Brain microvascular endothelial cell (primary cell): ENCODE measurements at regions not wholly inside any gene's neighbourhood (a gene's known extent, or its start where the extent isn't known, plus 50 kb on each side); places are given as distances from the start of the nearest gene placed in this dataset.

ENCODE experiments used
- DNase-seq: peaks from one replicate; pipeline ENCODE4 v3.0.0-alpha.2; 2020
- H3K27ac ChIP-seq: fragments of 250-450 bp; sonication (Bioruptor Pico); 2 replicates; pipeline ENCODE4 v1.5.1; 2020; ENCODE audit warnings: mild to moderate bottlenecking, moderate library complexity
- H3K27me3 ChIP-seq: fragments of 250-450 bp; sonication (Bioruptor Pico); replicated peaks from 2 replicates; pipeline ENCODE4 v1.5.1; 2020; ENCODE audit warnings: mild to moderate bottlenecking
- H3K36me3 ChIP-seq: fragments of 250-450 bp; sonication (Bioruptor Pico); replicated peaks from 2 replicates; pipeline ENCODE4 v1.5.1; 2020; ENCODE audit warnings: mild to moderate bottlenecking
- H3K4me3 ChIP-seq: 2 replicates; pipeline ENCODE4 v1.5.1; 2011; ENCODE audit warnings: low read depth, mild to moderate bottlenecking, control low read depth, low read length, moderate library complexity
- in situ Hi-C: cut with HindIII; loops from 2 replicates; pipeline ENCODE4 v1.10.0; 2017; ENCODE audit warnings: low sequenced_read_pairs, low pct_ligation_motif_present
- TF ChIP-seq, protein P1 (sequence below): IDR thresholded peaks from 2 replicates; pipeline ENCODE4 v1.5.1; 2011; ENCODE audit warnings: low read depth, mild to moderate bottlenecking, moderate library complexity, low read length, control low read depth, inconsistent platforms; ENCODE audit errors: missing control alignments

DNA sequence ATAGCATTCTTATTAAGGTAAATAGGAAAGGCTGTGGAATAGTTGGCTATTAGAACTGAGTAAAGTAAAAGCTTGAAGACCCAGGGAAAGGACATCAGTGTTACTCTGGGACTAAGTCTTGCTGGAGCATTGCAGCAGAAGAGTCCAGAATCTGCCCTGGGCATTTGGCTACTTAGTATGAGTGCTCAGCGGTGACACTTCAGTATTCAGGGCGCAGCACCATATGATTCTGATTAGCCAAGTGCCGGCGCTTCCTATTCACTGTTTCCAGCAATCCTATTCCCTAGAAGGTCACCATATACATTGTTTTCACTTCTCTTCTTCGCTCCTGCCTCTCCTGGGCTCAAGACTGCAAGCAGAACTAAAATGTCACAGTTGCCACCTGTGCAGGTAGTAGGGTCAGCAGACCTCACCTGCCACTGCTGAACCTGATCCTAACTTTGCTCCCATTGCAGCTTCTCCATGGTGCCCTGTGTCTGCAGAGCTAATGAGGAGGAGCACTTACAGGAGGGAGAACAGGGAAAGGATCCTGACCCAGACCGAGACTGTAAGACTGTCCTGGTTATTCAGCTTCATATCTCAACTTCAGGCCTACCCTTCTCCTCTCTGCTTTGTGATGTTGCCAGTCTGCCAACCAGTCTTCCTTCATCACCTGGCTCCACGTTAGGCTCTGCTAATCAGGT lies 313.6 kb upstream of the PIK3R1 start:
- no peak overlapping the region for H3K4me3 ChIP-seq
- no peaks in the 10 kb centered on the region for H3K36me3 ChIP-seq
- no peaks in the 10 kb centered on the region for H3K27me3 ChIP-seq
- TF ChIP-seq, protein P1, sequence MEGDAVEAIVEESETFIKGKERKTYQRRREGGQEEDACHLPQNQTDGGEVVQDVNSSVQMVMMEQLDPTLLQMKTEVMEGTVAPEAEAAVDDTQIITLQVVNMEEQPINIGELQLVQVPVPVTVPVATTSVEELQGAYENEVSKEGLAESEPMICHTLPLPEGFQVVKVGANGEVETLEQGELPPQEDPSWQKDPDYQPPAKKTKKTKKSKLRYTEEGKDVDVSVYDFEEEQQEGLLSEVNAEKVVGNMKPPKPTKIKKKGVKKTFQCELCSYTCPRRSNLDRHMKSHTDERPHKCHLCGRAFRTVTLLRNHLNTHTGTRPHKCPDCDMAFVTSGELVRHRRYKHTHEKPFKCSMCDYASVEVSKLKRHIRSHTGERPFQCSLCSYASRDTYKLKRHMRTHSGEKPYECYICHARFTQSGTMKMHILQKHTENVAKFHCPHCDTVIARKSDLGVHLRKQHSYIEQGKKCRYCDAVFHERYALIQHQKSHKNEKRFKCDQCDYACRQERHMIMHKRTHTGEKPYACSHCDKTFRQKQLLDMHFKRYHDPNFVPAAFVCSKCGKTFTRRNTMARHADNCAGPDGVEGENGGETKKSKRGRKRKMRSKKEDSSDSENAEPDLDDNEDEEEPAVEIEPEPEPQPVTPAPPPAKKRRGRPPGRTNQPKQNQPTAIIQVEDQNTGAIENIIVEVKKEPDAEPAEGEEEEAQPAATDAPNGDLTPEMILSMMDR: no peak
- no peak overlapping the region for H3K27ac ChIP-seq
- in situ Hi-C loops: no loop called here
- no peak for DNase-seq

DNA sequence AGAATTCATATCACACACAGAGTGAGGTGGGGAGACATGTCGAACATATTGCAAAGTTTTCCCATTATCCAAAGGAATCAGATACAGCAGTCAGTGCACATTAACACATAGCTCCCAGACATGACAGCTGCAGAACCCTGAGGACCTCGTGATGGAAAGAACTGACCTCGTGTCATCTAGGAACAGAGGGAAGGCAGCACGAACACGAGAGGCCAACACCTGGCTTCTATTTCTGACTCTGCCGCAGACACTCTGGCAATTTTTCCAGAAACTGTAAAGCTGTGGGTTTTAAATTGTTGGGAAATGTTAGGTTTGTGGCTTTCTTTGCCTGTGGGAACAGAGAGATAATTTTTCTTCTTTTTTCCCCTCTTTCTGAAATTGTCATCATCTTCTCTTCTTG lies 315.0 kb upstream of the PIK3R1 start:
- Histone ChIP-seq H3K4me3 (no peak overlapping the region), H3K27ac (no peak overlapping the region), H3K36me3 (no peaks in the 10 kb centered on the region), H3K27me3 (no peaks in the 10 kb centered on the region)
- in situ Hi-C loops: no loop called here
- DNase-seq: no peak
- TF ChIP-seq, protein P1: no peak

GRCh38 chr5:67897980-67898379 lies 317.6 kb upstream of the PIK3R1 start:
- no peak overlapping the region for H3K4me3 ChIP-seq
- no peaks in the 10 kb centered on the region for H3K27me3 ChIP-seq
- in situ Hi-C loops: no loop called here
- no peak for DNase-seq
- H3K36me3 ChIP-seq: no peaks in the 10 kb centered on the region
- H3K27ac ChIP-seq: no peak overlapping the region
- TF ChIP-seq, protein P1: no peak

DNA sequence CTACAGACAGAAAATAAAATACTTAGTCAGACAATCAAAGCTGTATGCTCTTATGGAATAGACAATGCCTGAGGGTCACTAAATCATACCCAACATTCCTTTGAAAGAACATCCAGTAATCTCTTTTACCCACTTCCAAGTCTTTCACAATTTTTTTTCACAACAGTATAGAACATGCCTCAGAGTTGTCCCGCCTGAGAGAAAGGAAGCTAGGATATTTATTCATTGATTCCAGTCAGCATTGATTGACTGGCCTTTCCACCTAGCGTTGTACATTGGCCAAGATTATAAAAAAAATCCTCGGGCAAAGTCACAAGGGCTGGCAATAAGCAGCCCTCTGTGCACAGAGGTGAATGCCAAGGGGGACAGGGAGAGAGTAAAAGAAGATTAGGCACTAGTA lies 318.1 kb upstream of the PIK3R1 start:
- H3K36me3 ChIP-seq: no peaks in the 10 kb centered on the region
- no peak overlapping the region for H3K4me3 ChIP-seq
- TF ChIP-seq, protein P1: no peak
- H3K27ac ChIP-seq: no peak overlapping the region
- in situ Hi-C loops: no loop called here
- H3K27me3 ChIP-seq: no peaks in the 10 kb centered on the region
- DNase-seq: no peak

DNA sequence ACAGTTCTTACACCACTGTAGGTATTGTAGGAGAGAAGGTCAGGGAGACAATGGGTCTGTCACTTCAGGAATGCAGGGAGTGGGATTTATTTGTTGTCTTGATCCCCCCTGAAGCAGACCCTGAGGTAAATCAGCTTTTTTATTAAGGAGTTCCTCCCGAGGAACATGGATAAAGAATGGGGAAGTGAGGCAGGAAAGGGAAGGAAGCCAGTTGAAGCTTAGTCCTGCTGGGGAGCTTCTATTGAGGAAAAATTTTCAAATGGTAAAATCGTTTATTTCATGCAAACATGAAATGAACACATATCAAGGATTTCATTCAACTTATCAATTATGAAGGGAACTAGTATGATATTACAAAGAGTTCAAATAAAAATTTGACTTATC lies 318.6 kb upstream of the PIK3R1 start:
- Histone ChIP-seq H3K4me3 (no peak overlapping the region), H3K36me3 (no peaks in the 10 kb centered on the region), H3K27me3 (no peaks in the 10 kb centered on the region), H3K27ac (no peak overlapping the region)
- DNase-seq: no peak
- in situ Hi-C loops: no loop called here
- TF ChIP-seq, protein P1: no peak
